ENCODE measurements at regions not wholly inside any gene's neighbourhood (a gene's known extent, or its start where the extent isn't known, plus 50 kb on each side); places are given as distances from the start of the nearest gene placed in this dataset.

GRCh38 chr17:77694391-77695363 is 263.8 kb upstream of the TNRC6C start:
- DNase-seq (ENCODE audit: extremely low read depth in 1 of 11, low read depth in 9 of 11, low spot score in 4 of 11) = no peak

- DNase-seq (ENCODE audit: extremely low read depth in 1 of 11, low read depth in 9 of 11, low spot score in 4 of 11) = no peak
These were observed 263.1 kb upstream of the TNRC6C start for GRCh38 chr17:77695386-77695785.

- DNase-seq (ENCODE audit: extremely low read depth in 1 of 11, low read depth in 9 of 11, low spot score in 4 of 11) = peak in 2 of 11 donors; percentile 15 to 27
These were observed 262.3 kb upstream of the TNRC6C start for GRCh38 chr17:77696151-77696720.

GRCh38 chr17:77696721-77697460 is 261.6 kb upstream of the TNRC6C start:
- DNase-seq (ENCODE audit: extremely low read depth in 1 of 11, low read depth in 9 of 11, low spot score in 4 of 11) = peak in 2 of 11 donors; percentile 19 to 25

- DNase-seq (ENCODE audit: extremely low read depth in 1 of 11, low read depth in 9 of 11, low spot score in 4 of 11) = no peak
These were observed 260.8 kb upstream of the TNRC6C start for GRCh38 chr17:77697480-77698400.

GRCh38 chr17:77698903-77699623 is 259.4 kb upstream of the TNRC6C start:
- no peak for DNase-seq (ENCODE audit: extremely low read depth in 1 of 11, low read depth in 9 of 11, low spot score in 4 of 11)

- no peak for DNase-seq (ENCODE audit: extremely low read depth in 1 of 11, low read depth in 9 of 11, low spot score in 4 of 11)
These were observed 258.2 kb upstream of the TNRC6C start for GRCh38 chr17:77700165-77700881.

- DNase-seq (ENCODE audit: extremely low read depth in 1 of 11, low read depth in 9 of 11, low spot score in 4 of 11) = no peak
These were observed 256.5 kb upstream of the TNRC6C start for GRCh38 chr17:77701996-77702395.

- no peak for DNase-seq (ENCODE audit: extremely low read depth in 1 of 11, low read depth in 9 of 11, low spot score in 4 of 11)
These were observed 254.3 kb upstream of the TNRC6C start for GRCh38 chr17:77704048-77704815.

GRCh38 chr17:77706938-77707337 is 251.6 kb upstream of the TNRC6C start:
- DNase-seq (ENCODE audit: extremely low read depth in 1 of 11, low read depth in 9 of 11, low spot score in 4 of 11) = no peak

- DNase-seq (ENCODE audit: extremely low read depth in 1 of 11, low read depth in 9 of 11, low spot score in 4 of 11) = no peak
These were observed 251.0 kb upstream of the TNRC6C start for GRCh38 chr17:77707546-77707945.

GRCh38 chr17:77708049-77708448 is 250.5 kb upstream of the TNRC6C start:
- no peak for DNase-seq (ENCODE audit: extremely low read depth in 1 of 11, low read depth in 9 of 11, low spot score in 4 of 11)

GRCh38 chr17:77708936-77709335 is 249.6 kb upstream of the TNRC6C start:
- no peak for DNase-seq (ENCODE audit: extremely low read depth in 1 of 11, low read depth in 9 of 11, low spot score in 4 of 11)

GRCh38 chr17:77709594-77709993 is 248.9 kb upstream of the TNRC6C start:
- DNase-seq (ENCODE audit: extremely low read depth in 1 of 11, low read depth in 9 of 11, low spot score in 4 of 11) = no peak

GRCh38 chr17:77712578-77712977 is 245.9 kb upstream of the TNRC6C start:
- no peak for DNase-seq (ENCODE audit: extremely low read depth in 1 of 11, low read depth in 9 of 11, low spot score in 4 of 11)

- no peak for DNase-seq (ENCODE audit: extremely low read depth in 1 of 11, low read depth in 9 of 11, low spot score in 4 of 11)
These were observed 242.1 kb upstream of the TNRC6C start for GRCh38 chr17:77716289-77716926.

All from renal cortex interstitium (tissue), 11 donors.